WTC11 (cell line): ENCODE measurements at regions not wholly inside any gene's neighbourhood (a gene's known extent, or its start where the extent isn't known, plus 50 kb on each side); places are given as distances from the start of the nearest gene placed in this dataset.

Experiments used
- AFF4 ChIP-seq: sonication (generic); formaldehyde crosslinking; IDR thresholded peaks from 2 replicates; pipeline ENCODE4 v1.8.1; 2023; ENCODE audit warnings: mild to moderate bottlenecking, missing genetic modification reagents, borderline replicate concordance
- CREM ChIP-seq: sonication (generic); formaldehyde crosslinking; IDR thresholded peaks from 2 replicates; pipeline ENCODE4 v1.8.1; 2022; ENCODE audit warnings: mild to moderate bottlenecking, missing genetic modification reagents, moderate library complexity
- CTCF ChIP-seq: fragments of 200-600 bp; IDR thresholded peaks from 2 replicates; pipeline ENCODE4 v1.8.0; 2022; ENCODE audit warnings: antibody characterized with exemption
- FOXP1 ChIP-seq: sonication (generic); formaldehyde crosslinking; IDR thresholded peaks from 2 replicates; pipeline ENCODE4 v1.8.0; 2022; ENCODE audit warnings: missing genetic modification reagents, mild to moderate bottlenecking, moderate library complexity, borderline replicate concordance
- MYBL2 ChIP-seq: sonication (generic); formaldehyde crosslinking; IDR thresholded peaks from 2 replicates; pipeline ENCODE4 v1.8.1; 2023; ENCODE audit warnings: mild to moderate bottlenecking, moderate library complexity, missing genetic modification reagents
- TEAD1 ChIP-seq: sonication (generic); formaldehyde crosslinking; IDR thresholded peaks from 2 replicates; pipeline ENCODE4 v1.8.0; 2022; ENCODE audit warnings: mild to moderate bottlenecking, missing genetic modification reagents

GRCh38 chr7:13169356-13169755, 481.9 kb downstream of the ARL4A start:
- TF ChIP-seq CTCF (no peak), CREM (CRISPR knock-in tag) (no peak), MYBL2 (no peak), FOXP1 (CRISPR knock-in tag) (no peak), TEAD1 (CRISPR knock-in tag) (no peak), AFF4 (CRISPR knock-in tag) (no peak)
